Stimulated activated CD4-positive, alpha-beta T cell treated with anti-CD3 and anti-CD28 coated beads, Interleukin-1b, Interleukin-23, amount 100 ng/mL, for 48 hours (primary cell): ENCODE measurements at regions not wholly inside any gene's neighbourhood (a gene's known extent, or its start where the extent isn't known, plus 50 kb on each side); places are given as distances from the start of the nearest gene placed in this dataset.

Experiments
- DNase-seq: peaks from one replicate; pipeline ENCODE4 v3.0.0-alpha.2; 2020

DNA sequence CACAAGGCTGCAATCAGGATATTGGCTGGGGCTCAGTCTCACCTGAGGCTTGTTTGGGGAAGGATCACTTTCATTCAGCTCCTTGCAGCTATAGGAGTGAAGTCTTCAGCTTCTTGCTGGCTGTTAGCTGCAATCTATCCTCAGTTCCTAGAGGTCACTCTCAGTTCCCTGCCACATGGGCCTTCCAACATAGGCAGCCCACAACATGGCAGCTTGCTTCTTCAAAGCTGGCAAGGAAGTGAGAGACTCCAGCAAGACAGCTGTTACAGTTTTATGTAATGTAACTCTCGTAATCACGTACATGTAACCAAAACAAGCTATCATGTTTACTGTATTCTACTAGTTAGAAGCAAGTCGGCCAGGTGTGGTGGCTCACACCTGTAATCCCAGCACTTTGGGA, 226.9 kb downstream of the CDC5L start:
- no peak for DNase-seq

GRCh38 chr6:44615621-44616020, 228.1 kb downstream of the CDC5L start:
- DNase-seq = no peak

DNA sequence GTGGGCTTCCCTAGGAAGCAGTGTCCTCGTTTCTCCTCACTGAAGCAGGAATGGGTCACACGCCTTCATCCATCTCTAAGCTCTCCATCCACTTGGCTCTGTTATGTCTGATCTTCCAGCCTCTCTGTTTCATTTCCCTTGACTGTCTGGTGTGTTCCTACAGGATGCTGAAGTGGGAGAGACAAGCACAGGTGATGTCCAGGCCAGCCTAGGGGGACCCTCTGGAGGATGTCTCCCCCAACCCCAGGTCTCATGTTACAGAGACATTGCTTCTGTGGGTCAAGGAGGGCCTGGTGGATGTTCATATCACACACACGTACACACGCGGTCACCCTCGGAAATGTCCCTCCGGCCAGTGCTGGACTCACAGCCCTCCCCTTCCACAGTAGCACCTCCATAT, 229.9 kb downstream of the CDC5L start:
- no peak for DNase-seq

GRCh38 chr6:44618371-44618770, 230.9 kb downstream of the CDC5L start:
- no peak for DNase-seq

- DNase-seq = no peak
Observed at GRCh38 chr6:44620922-44621321, 233.4 kb downstream of the CDC5L start.

DNA sequence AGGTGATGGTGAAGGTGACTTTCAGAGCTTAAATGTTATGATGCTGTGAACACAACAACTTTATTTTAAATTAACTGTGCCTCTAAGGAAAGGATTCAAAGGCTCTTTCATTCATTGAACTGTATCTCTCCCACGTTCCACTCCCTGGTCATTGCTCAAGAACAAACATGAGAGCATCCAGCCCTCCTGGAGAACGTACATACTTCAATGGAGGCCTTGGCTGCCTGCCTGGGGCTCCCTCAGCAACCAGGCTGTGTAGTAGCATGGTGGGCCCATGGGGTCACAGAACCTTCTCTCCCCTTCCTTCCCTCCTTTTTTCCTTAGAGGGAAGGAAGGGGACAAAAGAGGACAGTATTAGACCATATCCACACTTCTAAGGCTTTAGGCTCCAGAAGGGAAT, 234.3 kb downstream of the CDC5L start:
- no peak for DNase-seq

GRCh38 chr6:44622555-44622954, 235.0 kb downstream of the CDC5L start:
- no peak for DNase-seq

- DNase-seq = no peak
Observed at GRCh38 chr6:44622956-44623355, 235.4 kb downstream of the CDC5L start.

DNA sequence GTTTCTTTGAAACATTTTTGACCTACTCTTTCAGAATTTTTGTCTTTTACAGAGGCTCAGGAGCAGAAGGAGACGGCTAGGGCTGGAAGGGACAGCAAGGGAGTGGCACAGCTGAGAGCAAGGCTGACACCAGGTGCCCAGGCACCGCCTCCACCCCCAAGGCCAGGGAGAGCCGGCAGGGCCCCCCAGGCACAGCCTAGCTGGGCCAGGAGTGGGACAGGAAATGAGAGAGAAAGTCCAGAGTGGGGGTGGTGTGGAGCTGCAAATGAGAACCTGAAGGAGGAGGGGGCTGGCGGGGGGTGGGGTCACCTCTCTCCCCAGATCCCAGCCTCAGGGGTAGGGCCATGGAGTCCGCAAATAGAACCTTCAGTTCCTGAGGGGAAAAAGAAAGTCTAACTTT, 236.7 kb downstream of the CDC5L start:
- DNase-seq = no peak

DNA sequence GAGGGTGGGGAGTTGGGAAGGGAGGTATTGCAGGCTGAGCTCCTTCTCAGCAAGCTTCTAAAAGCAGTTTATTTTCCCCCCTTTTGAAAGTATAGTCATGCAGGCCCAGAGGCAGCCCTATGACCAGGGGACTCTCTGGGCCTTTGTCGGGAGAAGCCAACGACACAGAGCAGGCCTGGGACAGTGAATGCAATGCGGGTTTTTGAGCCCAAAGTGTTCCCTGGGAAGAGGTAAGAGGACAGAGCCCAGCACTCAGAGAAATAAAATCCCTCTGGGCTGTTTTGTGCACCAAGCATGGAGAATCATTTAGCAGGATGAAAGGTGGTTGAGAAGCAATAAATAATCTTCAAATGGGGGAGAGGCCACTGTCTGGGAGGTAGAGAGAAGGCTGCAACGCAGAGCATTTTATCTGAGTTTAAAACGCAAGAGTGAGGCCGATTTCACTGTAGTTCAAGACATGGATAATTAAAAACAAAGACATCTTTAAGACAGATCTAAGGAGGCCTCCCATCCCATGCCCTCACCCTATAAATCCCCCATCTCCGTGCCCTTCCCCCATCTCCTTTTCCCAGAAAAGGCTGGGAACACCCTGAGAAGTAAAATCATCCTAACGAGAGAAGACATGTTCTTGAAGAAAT, 237.5 kb downstream of the CDC5L start:
- no peak for DNase-seq

DNA sequence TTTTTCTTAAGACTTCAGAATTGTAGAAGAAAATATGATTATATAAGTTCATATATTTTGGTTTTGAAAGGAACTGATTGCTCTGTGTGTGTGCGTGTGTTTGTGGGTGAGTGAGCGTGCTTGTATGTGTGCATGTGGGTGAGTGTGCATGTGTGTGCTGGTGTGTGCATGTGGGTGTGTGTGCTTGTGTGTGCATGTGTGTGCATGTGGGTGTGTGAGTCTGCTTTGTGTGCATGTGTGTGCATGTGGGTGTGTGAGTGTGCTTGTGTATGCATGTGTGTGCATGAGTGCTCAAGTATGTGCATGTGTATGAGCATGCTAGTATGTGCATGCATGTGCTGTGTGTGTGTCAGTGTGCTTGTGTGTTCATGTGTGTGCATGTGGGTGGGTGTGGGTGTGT, 238.5 kb downstream of the CDC5L start:
- no peak for DNase-seq

- no peak for DNase-seq
Observed at GRCh38 chr6:44626616-44627015, 239.1 kb downstream of the CDC5L start.

- DNase-seq = no peak
Observed at GRCh38 chr6:44627091-44627882, 239.8 kb downstream of the CDC5L start.

GRCh38 chr6:44627883-44628271, 240.4 kb downstream of the CDC5L start:
- no peak for DNase-seq

GRCh38 chr6:44628347-44628746, 240.8 kb downstream of the CDC5L start:
- DNase-seq = no peak

GRCh38 chr6:44629636-44630035, 242.1 kb downstream of the CDC5L start:
- no peak for DNase-seq

- DNase-seq = peak; percentile 39
Observed at GRCh38 chr6:44630125-44631028, 242.9 kb downstream of the CDC5L start.

DNA sequence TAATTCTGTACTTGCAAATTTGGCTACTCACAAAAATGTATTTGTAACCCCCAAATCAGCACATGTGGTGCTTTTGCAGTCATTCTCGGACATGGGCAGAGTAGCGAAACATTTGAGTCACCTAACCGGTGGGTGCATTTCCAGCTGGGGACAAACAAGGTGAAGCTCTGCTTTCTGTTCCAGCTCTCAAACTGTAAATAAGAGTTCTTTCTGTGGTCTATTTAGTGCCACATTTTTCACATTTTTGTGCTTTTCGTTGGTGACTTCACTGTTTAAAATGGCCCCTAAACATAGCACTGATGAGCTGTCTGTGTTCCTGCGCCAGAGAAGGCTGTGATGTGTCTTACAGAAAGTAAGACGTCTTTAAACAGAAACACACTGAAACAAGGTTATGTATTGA, 244.5 kb downstream of the CDC5L start:
- no peak for DNase-seq

DNA sequence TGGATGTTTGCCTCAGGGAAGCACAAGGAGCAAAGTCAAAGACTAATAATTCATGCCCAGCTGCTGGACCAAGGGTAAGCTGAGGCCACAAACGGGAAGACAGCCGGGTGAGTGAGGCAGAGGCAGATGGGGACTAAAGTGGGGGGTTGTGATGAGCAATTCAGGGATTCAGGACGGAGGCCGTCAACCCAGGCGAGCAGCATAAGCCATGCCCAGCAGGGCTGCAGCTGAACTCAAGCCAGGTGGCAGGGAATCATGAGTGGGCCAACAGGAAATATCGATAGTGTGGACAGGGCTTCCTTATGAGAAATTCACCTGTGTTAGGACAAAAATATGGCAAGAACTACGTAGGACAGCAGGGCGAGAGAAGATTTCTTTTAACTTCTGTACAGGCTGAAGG, 246.8 kb downstream of the CDC5L start:
- no peak for DNase-seq

GRCh38 chr6:44635486-44635885, 248.0 kb downstream of the CDC5L start:
- no peak for DNase-seq

GRCh38 chr6:44636561-44637248, 249.2 kb downstream of the CDC5L start:
- no peak for DNase-seq

DNA sequence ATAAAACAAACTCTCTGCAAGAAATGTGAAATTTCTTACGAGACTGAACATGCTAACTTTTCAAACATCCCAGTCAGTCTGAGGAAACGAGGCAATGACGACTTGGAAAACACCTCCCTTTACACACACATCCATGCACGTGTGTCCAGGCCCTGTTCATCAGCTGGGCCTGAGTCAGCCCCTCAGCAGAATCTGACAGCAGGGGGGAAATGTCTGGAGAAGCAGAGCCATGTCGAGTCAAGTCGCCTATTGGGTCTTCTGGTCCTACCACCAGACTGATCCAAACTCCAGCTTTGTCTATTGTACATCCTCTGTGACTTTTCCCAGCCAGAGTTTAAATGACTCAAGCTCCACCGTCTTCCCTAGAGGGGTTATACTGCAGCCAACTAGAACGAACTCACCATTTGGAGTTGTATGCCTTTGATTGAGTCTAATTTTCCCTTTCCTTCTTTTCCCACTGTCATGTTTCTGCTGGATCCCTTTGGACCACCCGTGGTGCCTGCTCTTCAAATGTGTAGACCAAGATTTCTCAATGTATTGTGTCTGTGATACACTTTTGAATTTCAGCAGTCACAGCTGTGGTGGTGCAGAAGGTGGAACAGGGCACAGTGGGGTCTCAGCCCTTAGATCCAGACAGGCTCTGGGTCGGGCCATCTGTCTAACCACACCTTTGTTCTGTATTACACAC, 254.0 kb downstream of the CDC5L start:
- DNase-seq = no peak
